Ammon's horn (tissue), 1 donor: ENCODE measurements at regions not wholly inside any gene's neighbourhood (a gene's known extent, or its start where the extent isn't known, plus 50 kb on each side); places are given as distances from the start of the nearest gene placed in this dataset.

Experiments
- DNase-seq: peaks from one replicate; pipeline ENCODE4 v3.0.0-alpha.2; 2016; ENCODE audit warnings: low spot score

- no peak for DNase-seq
Measured at GRCh38 chr9:89723469-89724100, 118.8 kb downstream of the GADD45G start.

- no peak for DNase-seq
Measured at GRCh38 chr9:89724659-89725058, 119.8 kb downstream of the GADD45G start.

DNA sequence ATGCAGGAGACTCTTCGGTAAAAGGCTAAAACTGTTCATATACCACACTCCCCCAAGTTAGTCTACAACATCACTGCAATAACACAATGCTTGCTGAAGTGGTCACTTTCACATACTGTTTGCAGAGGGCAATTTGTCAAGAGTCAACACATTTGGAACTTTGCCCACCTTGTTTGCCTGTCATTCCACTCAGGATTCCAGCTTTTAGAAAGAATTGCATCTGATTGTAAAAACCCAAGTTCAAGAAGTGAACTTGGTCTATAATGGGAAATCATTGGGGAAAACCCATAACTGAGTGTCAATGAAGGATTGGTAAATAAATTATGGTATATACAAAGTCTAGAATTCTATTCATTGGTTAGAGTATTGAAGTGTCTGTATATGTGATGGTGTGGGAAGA is 120.5 kb downstream of the GADD45G start:
- no peak for DNase-seq

DNA sequence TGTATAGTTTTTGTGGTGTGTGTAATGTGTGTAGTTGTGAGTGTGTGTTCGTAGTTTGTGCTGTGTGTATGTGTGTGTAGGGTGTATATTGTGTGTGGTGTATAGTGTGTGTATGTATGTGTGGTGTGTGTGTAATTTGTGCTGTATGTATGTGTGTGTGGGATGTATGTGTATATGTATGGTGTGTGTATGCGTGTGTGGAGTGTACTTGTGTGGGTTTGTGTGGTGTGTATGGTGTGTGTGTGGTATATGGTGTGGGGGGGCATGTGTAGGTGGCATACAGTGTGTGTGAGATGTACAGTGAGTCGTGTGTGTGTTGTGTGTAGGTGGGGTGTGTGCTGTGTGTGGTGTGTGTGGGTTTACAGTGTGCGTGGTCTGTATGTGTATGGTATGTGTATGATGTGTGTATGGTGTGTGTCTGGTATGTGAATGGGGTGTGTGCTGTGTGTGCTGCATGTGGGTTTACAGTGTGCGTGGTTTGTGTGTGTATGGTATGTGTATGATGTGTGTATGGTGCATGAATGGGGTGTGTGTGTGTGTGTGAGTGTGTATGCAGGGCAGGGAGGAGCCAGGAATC is 125.2 kb downstream of the GADD45G start:
- no peak for DNase-seq

DNA sequence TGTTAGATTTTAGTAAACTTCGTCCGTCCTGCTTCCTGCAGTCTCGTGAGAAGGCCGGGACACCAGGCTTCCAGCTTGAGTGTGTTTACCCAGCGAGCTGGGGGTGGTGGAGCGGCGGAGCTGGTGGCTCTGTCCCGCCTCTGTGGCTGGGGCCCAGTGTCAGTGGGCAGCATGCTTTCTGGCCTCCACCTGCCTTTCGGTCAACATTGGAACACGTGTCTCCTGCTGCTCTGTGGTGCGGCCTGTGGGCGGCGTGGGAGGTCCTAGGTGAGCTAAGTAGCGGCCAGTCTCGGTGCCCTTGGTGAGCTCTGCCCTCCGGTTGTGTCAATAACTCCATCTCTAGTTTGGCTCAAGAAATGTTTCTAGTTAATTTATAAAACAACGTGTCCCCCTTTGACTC is 125.9 kb downstream of the GADD45G start:
- no peak for DNase-seq

DNA sequence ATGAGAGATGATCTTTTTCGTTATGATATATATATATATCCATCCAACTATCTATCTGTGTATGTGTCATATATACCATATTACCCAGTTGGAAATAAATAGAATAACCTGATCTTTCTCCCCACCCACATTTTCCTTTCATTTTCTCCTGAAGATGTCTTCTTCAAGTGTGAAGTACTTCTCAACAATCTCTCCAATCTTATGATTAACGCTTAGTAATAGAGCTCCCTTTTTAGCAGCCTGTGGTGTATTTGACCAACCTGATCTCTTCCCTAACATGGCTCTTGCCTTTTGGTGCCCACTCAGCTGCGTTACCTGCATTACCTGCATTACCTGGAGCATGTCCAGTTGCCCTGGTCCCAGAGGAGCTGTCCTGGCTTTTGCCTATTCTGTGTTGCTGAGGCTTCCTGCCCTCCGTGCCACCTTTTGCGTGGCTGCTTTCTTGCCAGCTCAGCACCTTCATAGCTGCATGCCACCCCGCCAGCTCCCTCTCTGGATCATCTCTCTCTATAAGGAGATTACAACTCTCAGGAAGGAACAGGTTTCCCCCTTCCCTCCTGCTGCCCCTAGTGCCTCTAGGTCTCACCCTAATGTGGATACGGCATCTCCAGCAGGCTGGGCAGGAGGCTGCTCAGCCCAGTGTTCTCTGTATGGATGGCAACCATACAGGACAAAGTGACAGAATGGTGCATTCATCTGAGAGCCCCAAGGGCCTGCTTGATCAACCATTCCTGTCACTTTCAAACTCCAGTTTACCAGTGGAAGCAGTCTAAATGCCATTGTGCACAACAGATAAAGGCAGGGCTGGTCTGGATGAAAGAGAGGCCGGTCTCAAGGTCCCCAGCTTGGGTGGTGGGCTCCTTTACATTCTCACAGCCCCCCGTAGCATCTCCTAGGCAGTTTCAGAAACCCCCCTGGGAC is 126.7 kb downstream of the GADD45G start:
- DNase-seq: no peak

DNA sequence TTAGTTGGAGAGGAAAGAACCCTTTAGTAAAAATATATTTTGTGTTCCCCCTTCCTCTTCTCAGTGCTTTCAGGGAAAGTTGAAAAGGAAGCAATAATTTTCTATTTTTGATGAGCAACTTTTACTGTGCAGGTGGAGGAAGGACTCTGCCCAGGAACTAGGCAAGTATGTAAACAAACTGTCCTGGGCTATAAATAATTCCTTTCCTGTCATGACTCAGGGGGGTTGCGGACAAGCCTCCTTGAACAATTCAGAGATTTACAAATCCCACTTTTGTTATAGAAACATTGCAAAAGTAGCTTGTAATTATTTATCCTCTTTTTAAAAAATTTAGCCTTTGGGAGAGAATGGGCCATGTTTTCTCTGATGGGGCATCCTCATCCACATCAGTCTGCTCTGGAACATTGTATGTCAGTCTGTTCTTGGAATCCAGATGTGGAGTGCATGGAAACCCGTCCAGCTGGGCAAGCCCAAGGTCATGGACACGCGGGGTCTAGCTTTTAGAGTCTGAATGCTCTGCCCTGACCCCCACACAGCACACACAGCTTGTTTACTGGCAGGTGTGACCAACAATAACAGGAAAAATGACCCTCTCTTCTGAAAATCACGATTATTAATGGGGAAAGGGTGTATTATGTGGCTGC is 127.6 kb downstream of the GADD45G start:
- DNase-seq: no peak

- no peak for DNase-seq
Measured at GRCh38 chr9:89732939-89733324, 128.1 kb downstream of the GADD45G start.

DNA sequence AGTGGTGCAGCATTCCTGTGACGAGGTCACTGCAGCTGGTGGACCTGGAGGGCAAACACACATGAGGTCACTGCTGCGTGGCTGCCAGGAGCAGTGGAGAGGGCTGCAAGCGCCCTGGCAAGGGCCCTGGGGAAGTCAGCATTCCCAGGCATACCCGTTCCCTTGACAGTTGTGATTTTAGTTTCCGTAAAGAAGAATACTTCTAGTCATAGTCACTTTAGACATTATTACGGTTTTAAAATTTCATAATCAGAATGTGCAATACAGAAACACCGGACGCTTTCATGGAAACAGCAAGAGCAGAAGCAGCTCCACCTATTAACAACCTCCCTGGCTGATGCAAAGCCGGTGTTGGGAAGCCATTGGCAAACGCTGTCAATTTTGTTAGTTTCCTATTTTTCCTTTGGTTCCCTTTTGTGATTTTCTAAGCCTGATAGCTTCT is 129.8 kb downstream of the GADD45G start:
- DNase-seq: no peak

- DNase-seq: no peak
Measured at GRCh38 chr9:89738137-89738932, 133.5 kb downstream of the GADD45G start.

- no peak for DNase-seq
Measured at GRCh38 chr9:89739511-89739910, 134.7 kb downstream of the GADD45G start.

DNA sequence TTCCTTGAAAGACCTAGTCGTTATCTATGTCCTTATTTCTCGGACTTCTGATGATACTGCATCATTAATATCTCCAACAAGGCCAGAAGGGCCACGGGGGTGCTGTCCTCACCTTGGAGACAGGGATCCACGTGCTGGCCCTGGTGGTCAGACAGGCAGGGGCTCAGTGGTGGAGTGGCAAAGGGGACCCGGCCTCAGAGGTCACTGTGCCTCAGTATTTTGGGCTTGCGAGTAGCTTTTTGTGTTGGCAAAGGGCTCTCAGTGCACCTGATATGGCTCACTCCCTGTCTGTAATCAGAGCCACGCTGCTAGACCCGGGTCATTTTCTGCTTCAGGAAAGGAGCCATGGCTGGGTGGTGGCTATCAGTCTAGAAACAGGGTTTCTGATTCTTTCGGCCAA is 135.1 kb downstream of the GADD45G start:
- no peak for DNase-seq

DNA sequence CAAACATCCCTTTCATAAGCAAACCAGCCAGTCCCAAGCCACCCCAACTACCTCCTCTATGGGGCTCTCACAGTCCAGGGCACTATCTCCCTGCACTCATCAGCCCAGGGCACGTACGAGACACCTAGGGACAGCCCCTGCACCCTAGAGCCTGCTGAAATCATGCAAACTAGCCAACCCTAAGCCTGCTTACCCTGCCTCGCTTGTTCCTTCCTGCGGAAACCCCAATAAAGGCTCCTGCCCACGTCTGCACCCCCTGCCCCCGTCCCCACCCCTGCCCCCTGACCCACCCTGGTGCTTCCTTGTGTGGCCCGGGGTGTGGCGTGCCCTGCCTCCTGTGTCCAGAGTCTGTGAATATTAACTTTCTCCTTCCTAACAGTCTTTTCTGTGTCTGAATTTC is 135.9 kb downstream of the GADD45G start:
- DNase-seq: no peak

DNA sequence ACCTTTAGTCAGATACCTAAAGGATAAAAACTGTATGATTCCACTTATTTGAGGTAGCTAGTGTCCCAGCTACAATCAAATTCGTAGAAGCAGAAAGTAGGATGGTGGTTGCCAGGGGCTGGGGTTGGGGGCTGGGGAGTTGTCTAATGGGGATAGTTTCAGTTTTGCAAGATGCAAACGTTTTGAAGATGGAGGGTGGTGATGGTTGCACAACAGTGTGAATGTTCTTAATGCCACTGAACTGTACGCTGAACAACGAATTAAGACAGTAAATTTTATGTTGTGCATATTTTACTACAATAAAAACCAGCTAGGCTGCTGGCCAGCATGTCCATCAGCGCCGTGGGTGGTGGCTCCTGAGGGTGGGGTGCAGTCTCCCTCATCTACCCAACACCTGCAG is 137.8 kb downstream of the GADD45G start:
- DNase-seq: no peak

DNA sequence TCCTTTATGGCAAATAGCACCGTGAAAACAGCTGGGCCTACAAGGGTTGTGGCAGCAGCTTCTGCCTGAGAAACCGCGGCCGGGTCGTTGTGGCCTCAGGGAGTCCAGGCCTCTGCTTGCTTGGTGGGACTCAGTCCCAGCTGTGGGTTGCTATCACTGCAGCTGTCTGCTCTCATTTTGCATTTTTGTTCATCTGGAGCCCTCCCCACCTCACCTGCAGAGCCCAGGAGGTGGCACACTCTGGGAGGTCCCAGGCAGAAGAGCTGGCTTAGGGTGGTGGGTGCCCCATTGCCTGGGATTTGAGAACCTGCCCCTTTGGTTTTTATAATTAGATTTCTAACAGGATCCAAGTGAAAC is 138.4 kb downstream of the GADD45G start:
- DNase-seq: no peak

DNA sequence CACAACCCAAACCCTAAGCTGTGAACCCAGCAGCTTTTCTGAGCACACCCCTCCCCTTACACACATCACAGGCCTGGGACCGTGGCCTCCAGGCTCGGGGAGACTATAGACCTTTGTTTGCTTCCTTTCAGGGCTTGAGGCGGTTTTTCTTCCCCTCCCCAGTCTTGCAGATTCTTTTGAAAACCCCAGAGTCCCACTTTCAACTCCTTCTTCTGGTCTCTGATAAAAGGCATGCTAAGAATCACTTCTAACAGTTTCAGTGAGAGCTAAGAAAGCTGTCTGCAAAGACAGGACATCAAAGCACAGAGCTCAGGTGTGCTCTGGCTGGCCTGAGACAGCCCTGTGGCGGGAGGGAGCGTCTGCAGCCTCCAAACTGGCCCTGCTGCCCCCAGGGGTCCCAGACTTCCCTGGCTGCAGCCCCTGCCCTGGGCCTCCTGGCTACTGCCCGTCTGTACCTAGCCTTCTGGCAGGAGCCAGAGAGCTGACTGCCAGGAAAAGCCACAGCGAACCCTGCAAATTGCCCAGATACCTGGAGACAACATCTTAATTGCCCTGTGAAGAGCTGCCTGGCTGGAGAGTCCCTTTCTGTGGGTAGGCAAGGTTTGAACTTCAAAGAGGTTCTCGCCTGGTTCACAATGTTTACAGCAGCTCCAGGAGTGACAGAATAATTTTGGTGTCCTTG is 138.9 kb downstream of the GADD45G start:
- no peak for DNase-seq

DNA sequence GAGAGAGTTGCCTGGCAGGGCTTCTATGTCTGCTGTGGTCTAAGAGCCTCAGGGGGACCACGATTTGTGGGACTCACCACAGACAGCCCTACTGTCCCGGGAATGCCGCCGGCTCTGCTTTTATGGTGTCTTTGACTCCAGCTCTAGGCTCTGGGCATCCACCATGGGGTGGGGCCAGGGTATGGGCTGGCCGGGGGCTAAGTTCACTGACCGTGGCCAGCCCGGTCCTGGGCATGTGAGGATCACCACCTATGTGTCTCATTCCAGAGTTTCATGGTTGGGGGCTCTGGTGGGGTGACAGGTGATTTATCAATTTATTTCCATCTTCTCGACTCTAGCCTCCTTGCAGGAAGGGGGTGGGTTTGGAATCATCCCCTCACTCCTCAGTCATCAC is 139.4 kb downstream of the GADD45G start:
- no peak for DNase-seq

GRCh38 chr9:89744730-89745129 is 139.9 kb downstream of the GADD45G start:
- DNase-seq: no peak

DNA sequence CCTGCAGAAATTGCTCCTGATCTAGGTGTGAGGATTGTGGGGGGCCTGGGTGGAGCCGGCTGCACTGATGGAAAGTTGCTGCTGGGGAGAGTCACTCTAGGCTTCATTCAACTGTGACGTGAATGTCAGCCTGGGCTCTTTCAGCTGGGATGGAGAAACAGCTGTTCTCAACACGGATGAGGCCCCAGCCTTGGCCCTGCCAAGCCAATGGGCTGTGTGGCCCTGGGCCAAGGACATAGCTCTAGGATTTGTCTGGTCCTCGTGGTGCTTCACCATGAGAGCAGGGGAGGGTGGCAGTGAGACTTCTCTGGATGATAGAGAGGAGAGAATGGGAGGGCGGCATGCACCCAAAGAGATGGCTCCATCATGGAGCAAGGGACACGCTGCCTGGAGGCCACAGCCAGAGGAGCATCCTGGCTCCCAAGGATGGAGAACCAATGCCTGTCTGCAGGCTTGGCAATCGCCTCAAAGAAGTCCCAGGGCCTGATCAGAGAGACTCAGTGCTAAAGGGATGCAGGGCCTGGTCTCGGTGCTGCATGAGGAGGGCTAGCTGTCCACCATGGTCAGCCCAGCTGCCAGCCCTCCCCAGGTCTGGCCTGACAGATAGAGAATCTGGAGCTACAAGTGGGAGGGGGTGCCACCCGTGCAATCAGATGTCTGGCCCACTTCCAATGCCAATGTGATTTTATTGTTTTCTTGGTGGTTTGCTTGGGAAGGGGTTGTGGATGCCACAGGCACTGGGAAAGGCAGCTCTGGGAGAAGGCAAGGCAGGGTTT is 141.0 kb downstream of the GADD45G start:
- DNase-seq: no peak

DNA sequence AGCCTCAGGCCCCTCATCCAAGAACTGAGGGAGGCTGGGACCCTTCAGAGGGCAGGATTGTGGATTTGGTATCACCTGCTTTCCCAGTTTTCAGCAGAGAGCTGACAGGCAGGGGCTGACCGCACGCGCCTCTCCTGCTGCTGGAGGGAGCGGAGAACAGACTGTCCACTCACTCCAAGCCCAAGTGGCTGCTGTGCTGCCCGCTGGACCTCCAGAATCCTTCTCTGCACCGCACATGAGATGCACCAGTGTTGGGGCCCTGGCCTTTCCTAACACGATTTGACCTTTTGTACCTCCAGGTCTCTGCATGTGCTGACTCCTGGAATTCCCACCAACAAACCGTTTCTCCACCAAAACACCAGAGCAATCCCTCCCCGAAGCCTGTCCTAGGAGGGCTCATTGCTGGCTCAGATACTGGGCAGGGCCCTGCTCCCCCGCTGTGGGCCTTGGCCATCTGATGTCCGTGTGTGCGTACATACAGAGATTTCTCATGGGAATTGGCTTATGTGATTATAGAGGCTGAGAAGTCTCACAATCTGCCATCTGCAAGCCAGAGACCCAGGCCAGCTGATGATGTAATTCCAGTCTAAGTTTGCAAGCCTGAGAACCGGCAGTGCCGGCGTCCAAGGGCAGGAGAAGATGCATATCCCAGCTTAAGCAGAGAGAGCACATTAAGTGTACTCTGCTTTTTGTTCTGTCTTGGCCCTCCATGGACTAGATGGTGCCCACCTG is 141.7 kb downstream of the GADD45G start:
- no peak for DNase-seq
